ENCODE measurements at regions not wholly inside any gene's neighbourhood (a gene's known extent, or its start where the extent isn't known, plus 50 kb on each side); places are given as distances from the start of the nearest gene placed in this dataset.

DNA sequence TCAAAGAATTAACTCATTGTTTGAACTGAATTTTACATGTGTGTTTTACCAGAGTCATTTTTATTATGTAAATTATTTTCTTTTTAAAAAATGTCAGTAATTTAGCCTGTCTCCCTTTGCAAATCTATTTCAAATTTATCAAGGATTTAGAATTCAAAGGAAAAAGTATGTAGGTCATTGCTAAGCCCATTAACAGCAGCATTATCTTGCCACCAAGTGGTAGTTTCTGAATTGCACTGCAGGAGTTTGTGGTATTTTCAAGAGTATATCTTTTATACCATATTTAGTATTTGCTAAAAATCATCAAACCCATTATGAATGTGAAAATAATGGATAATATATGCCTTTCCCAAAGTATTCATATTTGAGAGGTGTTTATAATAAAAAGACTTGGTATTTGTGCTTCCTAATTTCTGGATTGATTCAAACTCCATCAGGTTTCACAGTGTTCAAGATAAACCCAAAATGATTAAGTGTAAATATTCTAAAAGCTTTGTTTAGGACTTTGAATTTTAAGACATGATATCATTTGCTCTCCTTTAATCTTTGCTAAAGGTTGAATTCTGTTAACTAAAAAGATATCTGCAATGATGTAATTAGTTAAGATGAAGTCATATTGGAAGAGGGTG is 711.4 kb downstream of the FSCB start:
- TF ChIP-seq, protein P1, sequence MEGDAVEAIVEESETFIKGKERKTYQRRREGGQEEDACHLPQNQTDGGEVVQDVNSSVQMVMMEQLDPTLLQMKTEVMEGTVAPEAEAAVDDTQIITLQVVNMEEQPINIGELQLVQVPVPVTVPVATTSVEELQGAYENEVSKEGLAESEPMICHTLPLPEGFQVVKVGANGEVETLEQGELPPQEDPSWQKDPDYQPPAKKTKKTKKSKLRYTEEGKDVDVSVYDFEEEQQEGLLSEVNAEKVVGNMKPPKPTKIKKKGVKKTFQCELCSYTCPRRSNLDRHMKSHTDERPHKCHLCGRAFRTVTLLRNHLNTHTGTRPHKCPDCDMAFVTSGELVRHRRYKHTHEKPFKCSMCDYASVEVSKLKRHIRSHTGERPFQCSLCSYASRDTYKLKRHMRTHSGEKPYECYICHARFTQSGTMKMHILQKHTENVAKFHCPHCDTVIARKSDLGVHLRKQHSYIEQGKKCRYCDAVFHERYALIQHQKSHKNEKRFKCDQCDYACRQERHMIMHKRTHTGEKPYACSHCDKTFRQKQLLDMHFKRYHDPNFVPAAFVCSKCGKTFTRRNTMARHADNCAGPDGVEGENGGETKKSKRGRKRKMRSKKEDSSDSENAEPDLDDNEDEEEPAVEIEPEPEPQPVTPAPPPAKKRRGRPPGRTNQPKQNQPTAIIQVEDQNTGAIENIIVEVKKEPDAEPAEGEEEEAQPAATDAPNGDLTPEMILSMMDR (IDR thresholded peaks at IDR 0.05), result no peak
- TF ChIP-seq POLR2A (IDR thresholded peaks at IDR 0.05), result no peak
